ENCODE measurements at regions not wholly inside any gene's neighbourhood (a gene's known extent, or its start where the extent isn't known, plus 50 kb on each side); places are given as distances from the start of the nearest gene placed in this dataset.

DNA sequence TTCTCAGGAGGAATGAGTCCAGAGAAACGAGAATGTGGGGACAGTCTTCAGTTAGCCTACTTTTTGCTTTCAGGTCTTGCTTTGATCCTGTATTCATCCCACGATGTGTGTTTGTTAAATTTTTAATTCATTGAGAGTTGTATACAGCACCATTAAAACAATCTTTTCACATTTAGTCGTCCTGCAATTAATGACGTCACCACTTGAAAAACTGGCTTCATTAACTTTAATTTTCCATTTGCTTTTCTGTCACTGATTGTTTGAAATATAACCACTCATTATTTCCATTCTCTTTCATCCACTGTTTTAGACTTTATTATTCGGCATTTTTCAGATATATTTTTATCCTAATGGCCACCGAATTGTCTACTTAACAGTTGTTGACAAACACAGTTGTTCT is 146.9 kb downstream of the TFEC start:
- Histone ChIP-seq H3K27me3 (no peaks in the 10 kb centered on the region), H3K27ac (no peak overlapping the region), H3K36me3 (no peaks in the 10 kb centered on the region), H3K4me1 (no peaks in the 10 kb centered on the region), H3K9me3 (no peaks in the 10 kb centered on the region), H3K9ac (ENCODE audit: low read depth in 2 of 2, low read length in 2 of 2) (no peak overlapping the region), H3K4me3 (no peak overlapping the region)
- no peak for DNase-seq
- intact Hi-C loops (cut with DNase I), result no loop called here
- TF ChIP-seq, protein P1, sequence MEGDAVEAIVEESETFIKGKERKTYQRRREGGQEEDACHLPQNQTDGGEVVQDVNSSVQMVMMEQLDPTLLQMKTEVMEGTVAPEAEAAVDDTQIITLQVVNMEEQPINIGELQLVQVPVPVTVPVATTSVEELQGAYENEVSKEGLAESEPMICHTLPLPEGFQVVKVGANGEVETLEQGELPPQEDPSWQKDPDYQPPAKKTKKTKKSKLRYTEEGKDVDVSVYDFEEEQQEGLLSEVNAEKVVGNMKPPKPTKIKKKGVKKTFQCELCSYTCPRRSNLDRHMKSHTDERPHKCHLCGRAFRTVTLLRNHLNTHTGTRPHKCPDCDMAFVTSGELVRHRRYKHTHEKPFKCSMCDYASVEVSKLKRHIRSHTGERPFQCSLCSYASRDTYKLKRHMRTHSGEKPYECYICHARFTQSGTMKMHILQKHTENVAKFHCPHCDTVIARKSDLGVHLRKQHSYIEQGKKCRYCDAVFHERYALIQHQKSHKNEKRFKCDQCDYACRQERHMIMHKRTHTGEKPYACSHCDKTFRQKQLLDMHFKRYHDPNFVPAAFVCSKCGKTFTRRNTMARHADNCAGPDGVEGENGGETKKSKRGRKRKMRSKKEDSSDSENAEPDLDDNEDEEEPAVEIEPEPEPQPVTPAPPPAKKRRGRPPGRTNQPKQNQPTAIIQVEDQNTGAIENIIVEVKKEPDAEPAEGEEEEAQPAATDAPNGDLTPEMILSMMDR (IDR thresholded peaks at IDR 0.05), result no peak

DNA sequence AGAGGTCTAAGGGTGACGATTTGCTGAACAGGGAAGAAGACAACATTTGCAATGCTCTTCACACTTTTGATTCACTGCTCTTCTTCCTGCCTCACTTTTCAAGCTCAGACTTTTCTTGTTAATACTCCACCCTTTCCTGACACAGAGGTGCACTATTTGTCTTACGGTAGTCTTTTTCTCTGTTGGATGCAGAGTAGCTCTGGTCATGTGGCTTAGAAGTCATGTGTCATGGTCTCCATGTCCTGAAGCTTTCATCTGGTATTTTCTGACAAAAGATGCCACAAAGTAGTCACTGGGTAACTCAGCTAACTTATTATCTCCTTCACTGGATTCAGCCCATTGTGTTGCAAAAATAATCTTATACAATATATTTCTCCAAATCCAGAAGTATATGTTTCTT is 149.1 kb downstream of the TFEC start:
- Histone ChIP-seq H3K36me3 (no peaks in the 10 kb centered on the region), H3K27me3 (no peaks in the 10 kb centered on the region), H3K9me3 (no peaks in the 10 kb centered on the region), H3K9ac (ENCODE audit: low read depth in 2 of 2, low read length in 2 of 2) (no peak overlapping the region), H3K27ac (no peak overlapping the region), H3K4me3 (no peak overlapping the region), H3K4me1 (no peaks in the 10 kb centered on the region)
- DNase-seq, result no peak
- TF ChIP-seq, protein P1 (IDR thresholded peaks at IDR 0.05), result no peak
- intact Hi-C loops (cut with DNase I), result no loop called here

DNA sequence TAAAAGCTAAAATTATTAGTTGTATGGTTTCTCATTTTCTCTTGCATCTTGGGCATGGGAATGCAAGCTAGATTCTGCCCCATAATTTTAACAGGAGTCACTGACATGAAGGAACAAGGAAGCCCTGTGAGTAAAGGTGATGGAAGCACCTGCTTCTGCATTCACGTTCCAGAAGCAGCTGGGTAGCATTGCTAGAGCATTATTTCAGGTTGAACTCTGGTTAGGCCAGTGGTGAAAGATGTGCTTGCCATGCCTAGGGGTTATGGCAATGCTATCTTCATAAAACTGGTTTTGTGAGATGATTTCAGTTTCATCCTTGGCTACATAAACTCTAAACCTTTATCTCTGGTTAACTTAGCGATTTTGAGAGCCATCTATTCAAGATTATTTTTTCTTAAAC is 151.4 kb downstream of the TFEC start:
- TF ChIP-seq, protein P1 (IDR thresholded peaks at IDR 0.05), result no peak
- Histone ChIP-seq H3K27ac (no peak overlapping the region), H3K9ac (ENCODE audit: low read depth in 2 of 2, low read length in 2 of 2) (no peak overlapping the region), H3K36me3 (no peaks in the 10 kb centered on the region), H3K27me3 (no peaks in the 10 kb centered on the region), H3K9me3 (no peaks in the 10 kb centered on the region), H3K4me1 (no peaks in the 10 kb centered on the region), H3K4me3 (no peak overlapping the region)
- no peak for DNase-seq
- intact Hi-C loops (cut with DNase I), result no loop called here

DNA sequence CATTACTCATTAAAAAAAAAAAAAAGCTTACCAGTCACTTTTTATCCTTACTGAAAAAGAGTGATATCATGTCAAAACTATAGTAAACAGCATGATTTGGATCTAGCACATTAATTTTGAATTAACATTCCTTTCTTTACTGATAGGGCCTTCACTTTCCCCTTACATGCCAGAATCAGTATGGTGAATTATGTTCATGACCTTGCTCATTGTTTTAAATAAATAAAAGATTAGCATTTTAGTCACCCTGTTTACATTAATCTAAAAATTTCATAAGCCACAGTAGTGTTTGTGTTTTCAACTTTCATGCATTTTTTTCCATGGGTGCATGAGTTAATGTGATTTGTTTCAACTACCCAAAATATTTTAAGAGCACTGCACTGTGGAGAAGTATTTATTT is 160.8 kb downstream of the TFEC start:
- no peak overlapping the region for H3K9ac ChIP-seq (ENCODE audit: low read depth in 2 of 2, low read length in 2 of 2)
- no peaks in the 10 kb centered on the region for H3K4me1 ChIP-seq
- H3K9me3 ChIP-seq, result no peaks in the 10 kb centered on the region
- no peak overlapping the region for H3K4me3 ChIP-seq
- no peak overlapping the region for H3K27ac ChIP-seq
- no peaks in the 10 kb centered on the region for H3K27me3 ChIP-seq
- no peak for DNase-seq
- intact Hi-C loops (cut with DNase I), result no loop called here
- TF ChIP-seq, protein P1 (IDR thresholded peaks at IDR 0.05), result no peak
- H3K36me3 ChIP-seq, result no peaks in the 10 kb centered on the region

DNA sequence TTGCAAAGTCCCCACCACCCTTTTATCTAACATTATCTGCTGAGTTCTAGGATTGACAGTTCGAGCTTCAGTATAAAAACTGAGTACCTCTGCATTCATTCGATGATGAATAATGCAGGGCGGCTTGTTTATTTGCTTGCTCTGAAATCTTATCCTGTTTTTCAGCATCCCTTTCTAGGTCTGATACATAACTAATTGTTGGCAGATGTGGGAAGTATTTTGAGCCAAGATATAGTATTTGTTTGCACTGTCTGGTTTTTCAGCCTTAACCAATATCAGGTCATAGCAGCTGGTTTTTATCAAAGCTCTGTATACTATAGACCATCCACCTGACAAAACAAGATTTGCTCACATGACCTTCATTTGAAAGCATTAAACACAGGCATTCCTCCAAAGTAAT is 161.4 kb downstream of the TFEC start:
- no peak for DNase-seq
- H3K9me3 ChIP-seq, result no peaks in the 10 kb centered on the region
- no peak overlapping the region for H3K9ac ChIP-seq (ENCODE audit: low read depth in 2 of 2, low read length in 2 of 2)
- TF ChIP-seq, protein P1 (IDR thresholded peaks at IDR 0.05), result no peak
- H3K27ac ChIP-seq, result no peak overlapping the region
- no peaks in the 10 kb centered on the region for H3K36me3 ChIP-seq
- H3K4me3 ChIP-seq, result no peak overlapping the region
- intact Hi-C loops (cut with DNase I), result no loop called here
- H3K27me3 ChIP-seq, result no peaks in the 10 kb centered on the region
- H3K4me1 ChIP-seq, result no peaks in the 10 kb centered on the region

DNA sequence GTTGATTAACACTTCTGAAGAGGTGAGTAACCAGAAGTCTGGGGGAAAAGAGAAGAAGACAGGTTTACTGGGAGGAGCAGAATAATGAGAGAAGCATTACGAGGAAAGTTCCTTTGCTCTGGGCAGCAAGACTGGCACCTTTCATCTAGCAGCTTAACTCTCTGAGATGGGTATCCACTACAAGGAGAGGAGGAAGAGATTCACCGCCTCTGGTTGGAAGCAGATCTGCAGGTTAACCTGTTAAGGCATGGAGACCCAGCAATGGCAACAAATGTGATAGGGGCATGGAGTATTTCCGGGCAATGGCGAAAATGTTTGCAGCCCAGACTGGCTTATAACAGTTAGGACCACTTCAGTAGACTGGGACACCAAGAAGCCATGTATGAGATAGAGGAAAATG is 162.2 kb downstream of the TFEC start:
- no peaks in the 10 kb centered on the region for H3K4me1 ChIP-seq
- no peak overlapping the region for H3K9ac ChIP-seq (ENCODE audit: low read depth in 2 of 2, low read length in 2 of 2)
- intact Hi-C loops (cut with DNase I), result no loop called here
- no peak overlapping the region for H3K4me3 ChIP-seq
- no peak for DNase-seq
- no peaks in the 10 kb centered on the region for H3K36me3 ChIP-seq
- no peak overlapping the region for H3K27ac ChIP-seq
- no peaks in the 10 kb centered on the region for H3K27me3 ChIP-seq
- H3K9me3 ChIP-seq, result no peaks in the 10 kb centered on the region
- TF ChIP-seq, protein P1 (IDR thresholded peaks at IDR 0.05), result no peak

Data from colonic mucosa (tissue), 4 donors.